ENCODE measurements at regions not wholly inside any gene's neighbourhood (a gene's known extent, or its start where the extent isn't known, plus 50 kb on each side); places are given as distances from the start of the nearest gene placed in this dataset.

DNA sequence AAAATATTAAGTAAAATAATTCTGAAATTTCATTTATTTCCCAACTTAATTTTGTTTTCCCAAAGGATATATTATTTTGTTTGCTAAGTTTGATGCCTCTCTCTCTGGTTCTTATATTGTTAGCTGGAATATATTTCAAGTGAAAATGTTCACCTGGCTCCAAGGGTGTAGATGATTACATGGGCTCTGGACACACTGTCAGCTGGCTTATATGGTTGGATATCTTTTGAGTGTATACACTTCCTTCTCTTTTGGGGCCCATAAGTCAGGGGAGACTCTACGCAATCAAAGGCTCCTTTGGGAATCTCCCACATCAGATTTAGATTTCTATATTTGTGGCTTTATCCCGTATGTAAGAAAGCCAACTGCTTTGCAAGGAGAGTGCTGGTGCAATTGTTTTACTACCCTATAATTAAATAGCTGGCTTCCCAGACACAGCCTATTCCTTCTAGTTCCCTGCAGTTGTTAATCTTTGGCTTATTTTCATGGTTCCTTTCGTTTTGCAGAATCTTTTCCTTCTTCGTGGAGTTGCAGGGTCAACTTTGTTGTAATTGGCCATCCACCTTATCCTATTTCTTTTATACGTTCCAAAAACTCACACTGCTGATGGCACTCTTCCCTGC, 225.7 kb downstream of the DPH6 start:
- no peak for DNase-seq (ENCODE audit: low read depth, low spot score)

DNA sequence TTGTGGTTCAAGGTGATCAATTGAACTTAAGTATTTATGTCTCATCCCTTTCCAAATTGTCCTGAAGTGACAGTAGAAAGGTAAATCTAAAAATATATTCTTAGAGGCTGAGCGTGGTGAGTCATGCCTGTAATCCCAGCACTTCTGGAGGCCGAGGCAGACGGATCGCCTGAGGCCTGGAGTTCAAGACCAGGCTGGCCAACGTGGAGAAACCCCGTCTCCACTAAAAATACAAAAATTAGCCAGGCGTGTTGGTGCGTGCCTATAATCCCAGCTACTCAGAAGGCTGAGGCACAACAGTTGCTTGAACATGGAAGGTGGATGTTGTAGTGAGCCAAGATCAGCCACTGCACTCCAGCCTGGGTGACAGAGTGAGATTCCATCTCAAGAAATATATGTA, 226.6 kb downstream of the DPH6 start:
- no peak for DNase-seq (ENCODE audit: low read depth, low spot score)

DNA sequence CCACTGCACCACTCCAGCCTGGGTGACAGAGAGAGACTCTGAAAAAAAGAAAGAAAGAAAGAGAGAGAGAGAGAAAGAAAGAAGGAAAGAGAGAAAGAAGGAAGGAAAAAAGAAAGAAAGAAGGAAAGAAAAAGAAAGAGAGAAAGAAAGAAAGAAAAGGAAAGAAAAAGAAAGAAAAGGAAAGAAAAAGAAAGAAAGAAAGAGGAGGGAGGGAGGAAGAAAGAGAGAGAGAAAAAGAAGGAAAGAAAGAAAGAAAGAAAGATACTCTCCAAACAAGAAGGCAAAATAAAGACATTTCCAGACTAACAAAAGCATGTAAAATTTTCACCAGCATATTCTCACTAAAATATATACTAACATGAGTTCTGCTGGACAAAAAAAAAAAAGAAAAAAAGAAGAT, 228.7 kb downstream of the DPH6 start:
- DNase-seq (ENCODE audit: low read depth, low spot score): no peak

DNA sequence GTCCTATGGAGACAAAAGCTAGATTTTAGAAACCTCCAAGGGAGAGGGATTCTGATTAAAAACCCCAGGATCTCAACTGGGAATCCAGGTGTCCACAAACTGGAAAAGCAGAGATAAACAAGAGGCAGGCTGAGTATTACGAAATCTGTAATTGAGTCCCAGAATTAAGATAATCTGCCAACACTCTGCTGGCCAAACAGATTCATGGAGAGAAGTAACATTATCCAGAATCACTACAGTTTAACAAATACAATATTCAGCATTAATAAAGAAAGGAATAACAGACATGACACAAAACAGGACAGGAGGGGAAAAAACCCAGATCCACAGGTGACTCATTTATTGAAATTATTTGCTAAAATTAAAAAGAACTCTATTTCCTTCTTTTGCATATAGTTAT, 227.2 kb upstream of the NANOGP8 start:
- no peak for DNase-seq (ENCODE audit: low read depth, low spot score)

DNA sequence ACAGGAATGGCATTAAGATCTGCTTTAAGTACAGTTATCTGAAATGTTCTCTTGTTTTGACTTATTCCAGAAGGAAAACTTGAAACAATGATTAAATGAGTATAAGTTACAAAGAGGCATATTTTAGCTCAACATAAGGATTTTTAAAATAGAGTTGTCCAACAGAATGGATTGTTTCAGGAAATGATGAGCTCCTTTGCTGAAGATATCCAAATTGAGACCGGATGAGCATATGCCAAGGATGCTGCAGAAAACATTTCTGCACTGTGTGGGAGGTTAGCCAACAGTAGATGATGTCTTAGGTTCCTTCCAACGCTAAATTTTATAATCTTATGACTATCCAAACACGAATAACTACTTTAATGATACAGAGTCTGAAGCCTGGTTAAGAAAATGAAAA, 226.5 kb upstream of the NANOGP8 start:
- DNase-seq (ENCODE audit: low read depth, low spot score): no peak

DNA sequence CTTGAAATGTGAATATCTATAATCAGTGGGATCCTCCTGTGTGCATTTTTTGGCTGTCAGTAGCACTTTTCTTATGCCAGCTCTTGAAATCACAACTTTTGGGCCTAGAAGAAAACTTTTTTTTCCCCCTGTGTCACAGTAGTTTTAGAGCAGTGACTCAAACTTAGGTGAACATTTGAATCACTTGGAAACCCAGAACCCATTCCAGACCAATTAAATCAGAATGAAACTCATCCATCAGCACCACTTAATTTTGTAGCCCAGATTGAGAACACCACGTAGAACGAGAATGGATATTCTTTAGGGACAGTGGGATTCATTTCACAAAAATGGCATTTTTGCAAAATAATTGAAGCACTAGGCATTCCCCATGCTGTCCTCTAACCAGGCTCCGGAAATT, 224.8 kb upstream of the NANOGP8 start:
- no peak for DNase-seq (ENCODE audit: low read depth, low spot score)

DNA sequence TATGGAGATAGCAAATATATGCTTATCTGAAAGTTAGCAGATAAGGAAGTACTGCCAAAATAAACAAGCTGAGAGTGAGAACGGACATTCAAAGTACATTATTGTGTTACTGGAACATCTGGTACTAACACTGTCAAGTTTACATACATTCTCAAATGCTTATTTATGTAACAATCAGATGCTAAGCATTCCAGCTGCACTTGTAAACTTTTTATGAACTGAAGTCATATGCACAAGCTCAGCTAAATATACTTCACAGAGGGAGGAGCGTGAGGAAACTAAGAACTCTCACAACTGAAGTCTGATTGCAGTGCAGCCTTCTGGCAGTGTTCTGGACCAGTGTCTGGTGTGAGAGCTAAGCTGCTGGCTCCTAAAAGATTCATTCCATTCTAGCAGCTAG, 223.7 kb upstream of the NANOGP8 start:
- DNase-seq (ENCODE audit: low read depth, low spot score): peak; percentile 96

DNA sequence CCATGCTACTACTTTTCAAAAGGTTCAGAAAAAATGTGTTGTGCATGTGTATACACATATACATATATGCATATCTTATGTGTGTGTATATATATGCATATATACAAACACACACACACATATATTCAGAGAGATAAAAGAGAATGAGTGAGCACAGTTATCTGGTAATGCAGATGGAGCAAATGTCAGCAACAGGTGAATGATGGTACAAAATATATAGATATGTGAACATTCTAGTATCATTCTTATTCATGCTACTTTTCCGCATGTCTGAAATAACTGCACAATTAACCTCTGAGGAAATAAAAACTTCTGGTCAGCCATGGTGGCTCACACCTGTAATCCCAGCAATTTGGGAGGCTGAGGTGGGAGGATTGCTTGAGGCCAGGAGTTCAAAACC, 222.6 kb upstream of the NANOGP8 start:
- DNase-seq (ENCODE audit: low read depth, low spot score): no peak

DNA sequence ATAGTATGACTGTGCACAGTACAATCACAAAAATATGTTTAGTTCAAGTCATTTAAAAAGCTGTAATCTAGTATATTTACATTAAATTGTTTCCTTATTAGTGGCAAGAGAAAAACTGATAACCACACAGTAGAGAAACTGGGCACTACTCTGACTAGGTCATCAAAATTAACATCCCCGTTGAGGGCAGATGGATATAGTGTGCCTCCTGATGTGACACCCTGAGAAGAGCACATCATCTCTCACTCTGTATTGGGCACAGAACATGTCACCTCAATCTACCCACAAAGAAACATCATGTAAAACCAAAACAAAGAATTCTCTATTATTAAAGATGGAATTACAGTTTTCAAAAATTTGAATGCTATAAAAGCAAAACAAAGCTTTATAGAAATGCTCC, 221.9 kb upstream of the NANOGP8 start:
- no peak for DNase-seq (ENCODE audit: low read depth, low spot score)

DNA sequence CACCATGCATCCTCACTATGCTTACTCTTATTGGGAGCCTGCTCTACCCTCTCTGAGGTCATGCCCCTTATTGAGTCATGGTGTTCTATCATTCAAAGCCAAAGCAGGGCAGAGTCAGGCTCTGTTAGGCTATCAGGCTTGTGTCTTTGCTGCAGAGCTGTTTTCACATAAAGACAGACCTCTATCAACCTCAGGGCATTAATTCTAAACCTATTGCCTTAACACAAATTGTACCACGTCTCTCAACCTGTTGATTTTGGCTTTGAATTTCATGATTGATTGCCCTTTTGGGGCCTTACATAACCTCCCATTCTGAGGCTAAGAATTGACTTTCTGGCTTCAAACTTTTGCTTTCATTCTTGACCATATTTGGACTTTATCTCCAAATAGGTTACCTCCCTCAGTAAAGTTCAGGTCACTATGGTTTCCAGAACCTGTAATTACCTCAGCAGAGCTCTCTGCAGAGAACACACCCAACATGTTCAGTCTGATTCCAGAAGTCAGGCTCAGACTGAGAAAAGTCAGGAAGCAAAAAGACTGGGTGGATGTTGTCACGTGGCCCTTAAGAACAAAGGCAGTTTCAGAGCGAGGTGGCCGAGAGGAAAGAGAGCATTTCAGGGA, 221.4 kb upstream of the NANOGP8 start:
- DNase-seq (ENCODE audit: low read depth, low spot score): peak; percentile 69

DNA sequence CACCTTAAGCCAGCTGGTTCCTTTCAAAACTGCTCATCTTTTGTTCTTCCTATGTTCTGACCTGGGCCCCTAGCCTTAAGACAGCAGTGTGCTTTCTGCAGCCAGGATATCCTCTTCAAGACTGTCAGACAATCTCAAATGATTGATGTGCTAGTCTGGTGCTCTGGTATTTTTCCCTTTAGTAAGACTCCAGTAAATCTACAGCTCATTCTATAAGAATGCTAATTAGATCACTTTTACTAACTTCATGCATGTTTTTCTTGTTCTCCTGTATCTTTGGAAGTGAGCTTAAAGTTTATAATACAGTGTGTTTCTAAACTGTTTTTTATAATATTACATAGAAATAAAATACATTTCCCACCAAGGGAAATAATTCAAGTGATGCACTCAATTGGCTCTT, 220.9 kb upstream of the NANOGP8 start:
- DNase-seq (ENCODE audit: low read depth, low spot score): peak; percentile 86

DNA sequence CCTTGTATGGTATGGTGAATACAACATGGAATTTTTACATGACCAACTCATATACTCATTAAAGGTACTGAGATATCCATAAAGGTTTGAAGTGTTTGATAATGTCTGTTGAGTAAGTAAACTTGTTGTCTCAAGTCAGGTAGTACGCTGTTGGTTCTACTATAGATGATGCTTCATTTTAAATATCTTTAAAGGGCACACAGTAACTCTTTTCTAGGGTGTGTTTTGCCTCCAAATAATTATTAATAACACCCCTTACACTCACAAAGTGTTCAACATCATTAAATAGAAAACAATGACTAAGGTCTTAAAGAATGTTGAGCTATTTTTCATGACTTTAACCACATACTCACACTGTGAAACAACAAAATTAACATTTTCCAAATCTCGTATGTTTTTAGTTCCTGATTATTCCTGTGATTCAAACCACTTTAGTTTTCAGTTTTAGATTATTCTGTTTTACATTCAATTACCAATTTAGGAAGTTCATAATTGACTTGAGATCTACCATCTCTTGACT, 220.0 kb upstream of the NANOGP8 start:
- no peak for DNase-seq (ENCODE audit: low read depth, low spot score)

DNA sequence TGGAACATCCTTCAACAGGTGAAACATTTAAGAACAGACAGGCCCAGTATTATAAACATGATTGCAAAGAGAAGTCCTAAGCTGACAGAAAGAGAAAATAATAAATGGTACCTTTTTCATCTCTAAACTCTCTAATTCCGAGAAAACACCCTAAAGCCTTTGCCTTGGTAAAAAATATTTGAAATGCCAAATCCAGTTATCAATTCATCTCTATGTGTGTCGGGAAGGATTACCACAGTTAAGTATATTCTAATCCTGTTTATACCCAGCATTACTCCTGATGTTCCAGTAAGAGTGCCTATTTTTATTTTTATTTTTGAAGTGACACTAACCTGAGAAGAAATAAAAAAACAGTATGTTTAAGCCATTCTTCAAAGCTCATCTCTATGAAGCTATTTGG, 219.3 kb upstream of the NANOGP8 start:
- DNase-seq (ENCODE audit: low read depth, low spot score): no peak

DNA sequence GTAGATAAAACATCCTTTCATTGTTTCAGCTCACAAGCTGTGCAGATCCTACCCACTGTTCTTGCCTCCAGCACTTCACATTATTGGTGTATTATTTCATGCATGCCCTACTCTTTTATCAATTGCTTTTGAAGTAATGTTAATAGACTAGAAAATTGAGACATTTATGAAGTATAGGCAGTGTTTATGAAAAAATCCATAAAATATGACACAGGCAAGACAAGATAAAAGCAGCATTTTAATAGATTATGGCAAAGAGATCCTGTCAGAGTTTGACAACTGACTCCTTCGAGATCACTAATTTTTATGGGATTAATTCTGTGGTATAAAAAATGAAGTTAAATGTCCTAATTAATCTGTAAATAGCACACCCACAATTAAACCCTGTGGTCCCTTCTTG, 217.2 kb upstream of the NANOGP8 start:
- no peak for DNase-seq (ENCODE audit: low read depth, low spot score)

DNA sequence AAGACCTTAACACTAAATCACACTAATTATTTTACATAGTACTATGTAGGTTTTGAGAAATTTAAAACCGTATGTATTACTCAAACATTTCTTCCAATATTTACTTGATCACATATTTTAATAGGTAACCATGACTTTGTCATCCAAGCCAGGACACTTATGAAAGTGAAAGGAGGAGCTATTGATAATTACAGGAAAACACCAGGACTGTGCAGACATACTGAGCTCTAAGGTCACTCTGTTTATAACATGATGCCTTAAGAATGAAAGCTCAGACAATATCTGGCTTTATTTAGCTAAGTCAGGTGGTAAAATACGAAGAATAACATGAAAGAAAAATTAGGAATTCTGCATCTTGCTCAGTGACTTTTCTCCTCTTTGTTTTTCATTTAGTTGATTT, 216.0 kb upstream of the NANOGP8 start:
- DNase-seq (ENCODE audit: low read depth, low spot score): no peak

DNA sequence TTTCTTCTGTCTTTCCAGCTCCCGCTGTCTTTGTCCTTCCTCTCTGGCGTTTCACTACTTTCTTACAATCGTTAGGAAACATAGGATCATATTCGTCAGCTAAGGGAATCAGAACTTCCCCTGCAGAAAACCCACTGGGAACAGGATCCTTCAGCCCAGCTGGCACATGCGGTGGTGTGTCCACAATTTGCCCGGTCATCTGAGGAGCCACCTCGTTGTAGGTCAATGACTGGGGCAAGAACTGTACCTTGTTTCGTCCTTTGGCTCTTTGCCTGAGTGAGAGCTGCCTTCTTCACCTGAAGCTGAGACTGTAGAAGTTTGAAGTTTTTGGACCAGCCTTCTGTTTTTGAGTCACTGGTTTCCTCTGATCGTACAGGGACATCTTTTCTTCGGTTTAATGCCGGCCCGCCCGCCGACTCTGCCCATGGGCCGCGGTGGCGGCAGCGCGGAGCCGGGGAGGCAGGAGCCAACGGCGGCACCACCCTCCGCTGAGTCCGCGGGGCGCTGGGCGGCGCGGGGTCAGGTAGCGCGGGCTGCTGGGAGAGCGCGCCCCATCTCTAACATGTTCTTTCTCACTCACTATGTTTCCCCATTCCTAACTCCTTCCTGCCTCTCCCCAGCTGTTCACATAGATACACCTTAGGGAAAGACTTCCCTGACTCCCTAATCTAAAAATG, 214.1 kb upstream of the NANOGP8 start:
- DNase-seq (ENCODE audit: low read depth, low spot score): no peak

DNA sequence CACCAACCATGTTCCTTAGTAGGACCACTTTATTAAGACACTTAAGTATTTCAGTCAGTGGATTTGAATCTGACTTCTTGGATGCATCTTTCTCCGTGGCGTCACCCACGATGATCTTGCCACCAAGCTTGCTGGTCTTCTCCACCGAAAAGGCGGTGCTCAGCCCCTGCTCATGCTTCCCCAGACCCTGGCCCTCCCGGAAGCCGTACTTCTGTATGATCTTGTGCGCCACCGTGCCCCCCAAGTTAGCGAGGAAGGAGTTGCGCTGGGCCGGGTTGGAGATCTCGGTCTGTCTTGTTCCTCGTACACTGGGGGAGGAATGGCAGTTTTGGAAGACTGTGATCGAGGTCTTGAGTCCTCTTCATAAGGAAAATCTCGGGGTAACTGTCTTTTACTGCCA, 213.4 kb upstream of the NANOGP8 start:
- no peak for DNase-seq (ENCODE audit: low read depth, low spot score)

DNA sequence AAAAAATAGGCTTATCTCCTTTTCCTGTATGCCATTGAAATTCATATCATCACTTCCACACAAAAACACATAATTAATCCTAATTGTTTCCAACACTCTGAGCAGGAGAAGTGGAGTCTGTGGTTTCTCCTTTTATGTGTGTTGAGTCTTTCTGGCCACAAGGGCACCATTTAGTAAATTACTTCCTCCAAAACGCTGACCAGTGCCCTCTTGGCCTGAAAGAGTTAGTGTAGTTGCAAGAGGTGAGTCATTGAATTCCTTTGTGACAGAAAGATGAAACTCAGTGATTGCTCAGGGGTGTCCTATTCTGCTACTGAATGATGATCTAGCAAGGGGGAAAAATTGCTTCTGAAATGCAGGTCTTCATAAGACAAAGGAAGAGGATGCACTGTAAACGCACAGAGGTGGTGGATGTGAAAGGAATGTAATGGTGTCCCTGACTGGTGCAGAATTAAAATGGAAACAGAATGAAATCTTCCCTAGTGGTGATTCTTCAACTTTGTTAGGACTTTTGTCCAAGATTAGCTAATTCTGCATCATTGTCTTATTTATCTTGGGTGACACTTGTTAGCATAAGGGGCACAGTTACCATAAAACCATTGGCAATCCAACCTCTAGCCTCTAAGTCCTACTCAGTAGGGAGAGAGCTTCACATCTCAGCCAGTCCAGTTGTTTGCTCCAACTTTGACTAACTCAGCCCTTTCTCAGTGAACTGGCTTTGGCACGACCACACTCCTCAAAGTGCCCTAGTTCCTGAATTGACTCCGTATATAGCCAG, 208.4 kb upstream of the NANOGP8 start:
- DNase-seq (ENCODE audit: low read depth, low spot score): peak; percentile 52

DNA sequence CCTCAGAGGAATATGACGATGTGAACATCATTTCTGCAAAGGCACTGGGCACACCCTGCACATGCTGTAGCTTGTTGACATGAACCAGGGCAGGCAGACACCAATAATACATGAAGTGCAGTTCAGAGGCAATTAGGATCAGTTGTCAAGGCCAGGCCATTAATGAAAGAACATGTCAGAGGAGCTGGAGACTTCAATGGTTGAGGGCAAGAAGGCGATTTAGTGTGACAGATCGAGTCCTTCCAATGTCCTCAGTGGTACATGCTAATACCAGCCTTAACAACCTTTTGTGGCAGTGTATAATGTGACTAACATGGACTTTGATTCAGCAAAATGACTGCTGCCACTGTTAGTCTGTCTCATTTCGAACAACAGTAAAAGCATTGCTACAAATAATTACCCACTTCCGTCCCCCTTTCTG, 205.2 kb upstream of the NANOGP8 start:
- DNase-seq (ENCODE audit: low read depth, low spot score): no peak

DNA sequence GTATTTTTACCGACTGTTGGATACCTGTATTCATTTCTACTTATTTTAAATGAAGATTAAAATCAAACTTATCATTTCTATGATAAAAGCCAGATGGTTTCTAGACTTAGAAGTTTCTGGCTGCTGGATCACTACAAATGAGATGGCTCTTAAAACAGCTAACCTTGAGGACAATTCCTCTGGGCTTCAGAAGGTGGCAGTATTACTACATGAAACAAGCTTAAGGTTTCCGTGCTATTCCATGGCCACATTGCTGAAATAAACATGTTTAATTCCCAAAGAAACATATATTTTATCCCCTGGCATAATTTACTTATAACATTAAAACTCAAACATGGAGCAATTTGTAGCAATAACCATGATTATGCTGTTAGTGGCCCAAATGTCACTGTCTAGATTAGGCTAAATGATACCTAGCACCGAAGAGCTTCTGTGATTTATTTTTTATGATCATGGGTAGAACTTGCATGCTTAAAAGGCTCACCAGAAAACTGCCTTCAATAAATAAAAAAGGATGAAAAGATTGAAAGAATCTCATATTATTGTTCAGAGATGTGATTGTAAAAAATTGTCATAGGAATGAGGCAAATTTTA, 204.0 kb upstream of the NANOGP8 start:
- DNase-seq (ENCODE audit: low read depth, low spot score): peak; percentile 48

DNA sequence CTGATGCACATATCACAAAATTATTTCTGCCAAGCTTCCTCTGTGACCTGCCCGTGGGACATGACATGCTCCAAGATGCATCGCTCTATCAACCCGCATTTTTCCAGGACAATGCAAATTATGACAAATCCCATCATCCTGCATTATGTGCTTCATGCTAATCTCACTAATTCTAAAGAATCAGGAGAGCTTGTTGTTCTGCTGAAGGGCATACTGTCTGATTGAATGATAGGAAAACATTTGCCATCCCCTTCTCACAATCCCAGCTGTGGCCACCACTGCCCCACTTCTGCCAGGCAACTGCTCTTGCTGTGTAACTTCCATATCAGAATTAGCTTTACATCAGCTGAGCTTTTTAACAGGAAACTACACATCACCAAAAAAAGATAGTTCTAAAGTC, 203.5 kb upstream of the NANOGP8 start:
- DNase-seq (ENCODE audit: low read depth, low spot score): no peak

DNA sequence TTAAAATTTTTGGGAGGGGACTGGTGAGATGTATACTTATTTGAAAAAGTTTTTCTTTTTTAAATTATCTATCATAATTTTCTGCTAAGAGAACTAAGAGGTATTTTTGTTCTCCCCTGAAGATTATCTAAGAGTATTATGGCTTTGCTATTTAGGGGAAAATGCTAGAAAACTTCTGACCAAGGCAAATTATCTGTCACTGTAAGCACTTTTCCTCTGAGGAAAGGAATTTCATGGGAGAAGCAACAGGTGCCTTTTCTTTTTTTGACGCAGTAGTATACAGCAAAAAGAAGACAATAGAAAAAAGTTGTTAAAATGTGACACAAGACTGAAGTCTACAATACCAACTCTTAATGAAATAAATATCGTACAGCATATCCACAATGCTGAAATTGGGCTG, 201.6 kb upstream of the NANOGP8 start:
- no peak for DNase-seq (ENCODE audit: low read depth, low spot score)

All from pulmonary artery endothelial cell (primary cell).